OCI-LY3 (cell line): ENCODE measurements at regions not wholly inside any gene's neighbourhood (a gene's known extent, or its start where the extent isn't known, plus 50 kb on each side); places are given as distances from the start of the nearest gene placed in this dataset.

ENCODE experiments used
- CTCF ChIP-seq: fragments of 200-600, 300-600 bp; sonication (generic); IDR thresholded peaks from 2 replicates; pipeline ENCODE4 v1.5.1; 2014; ENCODE audit warnings: antibody characterized with exemption, low read length, low read depth
- EZH2phosphoT487 ChIP-seq: fragments of 200-600 bp; shearing (Covaris generic); IDR thresholded peaks from 2 replicates; pipeline ENCODE4 v1.6.1; 2018; ENCODE audit warnings: antibody characterized with exemption, mixed run types, low read depth

GRCh38 chr2:80893711-80894110, 589.2 kb upstream of the LRRTM1 start:
- TF ChIP-seq CTCF = no peak
- TF ChIP-seq EZH2phosphoT487 = no peak
